HL-60/S4 treated with retinoic acid at 250 ng/mL for 4 days and 3 days (cell line): ENCODE measurements at regions not wholly inside any gene's neighbourhood (a gene's known extent, or its start where the extent isn't known, plus 50 kb on each side); places are given as distances from the start of the nearest gene placed in this dataset.
"Not testable (repeated sequence)": the region's sequence is repeated elsewhere in the genome, so short reads cannot be mapped to it uniquely, and the experiment has no call there.

Experiments
- in situ Hi-C: fragments of 300-500 bp; cut with MboI; formaldehyde crosslinking; loops from 2 replicates; pipeline ENCODE4 v1.7.0; 2022; ENCODE audit warnings: low sequenced_read_pairs

GRCh38 chr13:50537029-50537428 is 306.5 kb downstream of the DLEU7 start:
- in situ Hi-C loops = no loop called here

GRCh38 chr13:50539791-50540530 is 303.5 kb downstream of the DLEU7 start:
- in situ Hi-C loops = no loop called here

DNA sequence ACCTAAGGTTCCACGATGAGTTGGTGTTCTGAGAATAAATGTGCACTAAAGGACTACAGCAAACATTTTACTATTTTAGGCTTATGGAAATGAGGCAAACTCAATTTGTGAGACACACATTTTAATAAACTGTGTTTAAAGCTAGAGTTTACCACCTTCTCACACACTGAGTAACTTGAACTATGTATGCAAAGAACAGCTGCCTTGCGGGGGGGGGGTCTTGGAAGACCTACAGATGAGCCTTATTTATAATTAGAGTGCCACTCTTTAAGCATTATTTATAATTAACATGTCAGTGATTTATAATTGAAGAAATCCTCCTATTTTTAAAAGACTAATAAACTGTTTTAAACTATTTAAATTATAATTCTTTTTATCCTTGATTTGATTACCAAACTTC is 300.4 kb downstream of the DLEU7 start:
- in situ Hi-C loops = no loop called here

GRCh38 chr13:50543782-50544181 is 299.7 kb downstream of the DLEU7 start:
- in situ Hi-C loops = no loop called here

- in situ Hi-C loops = no loop called here
These were observed 299.3 kb downstream of the DLEU7 start for GRCh38 chr13:50544211-50544610.

DNA sequence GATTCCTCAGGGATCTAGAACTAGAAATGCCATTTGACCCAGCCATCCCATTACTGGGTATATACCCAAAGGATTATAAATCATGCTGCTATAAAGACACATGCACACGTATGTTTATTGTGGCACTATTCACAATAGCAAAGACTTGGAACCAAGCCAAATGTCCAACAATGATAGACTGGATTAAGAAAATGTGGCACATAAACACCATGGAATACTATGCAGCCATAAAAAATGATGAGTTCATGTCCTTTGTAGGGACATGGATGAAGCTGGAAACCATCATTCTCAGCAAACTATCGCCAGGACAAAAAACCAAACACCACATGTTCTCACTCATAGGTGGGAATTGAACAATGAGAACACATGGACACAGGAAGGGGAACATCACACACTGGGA is 296.3 kb downstream of the DLEU7 start:
- in situ Hi-C loops = not testable (repeated sequence)

DNA sequence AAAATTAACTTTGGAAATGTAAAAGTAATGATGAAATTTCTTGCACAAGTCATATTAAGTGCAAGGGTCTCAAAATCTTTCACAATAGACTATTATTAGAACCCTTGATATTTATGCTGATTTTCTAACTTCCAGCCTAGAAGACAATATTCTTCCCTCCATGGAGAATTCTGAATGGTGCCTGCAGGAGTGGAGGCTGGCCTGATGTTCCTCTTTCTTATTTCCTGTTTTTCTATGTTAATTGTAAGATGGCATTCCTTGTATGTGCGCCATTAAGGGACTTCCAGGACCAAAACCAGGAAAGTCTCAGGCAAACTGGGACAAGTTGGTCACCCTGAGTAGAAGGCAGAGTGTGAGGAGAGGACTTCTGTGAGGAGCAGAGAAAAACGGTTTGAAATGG is 294.9 kb downstream of the DLEU7 start:
- in situ Hi-C loops = no loop called here

DNA sequence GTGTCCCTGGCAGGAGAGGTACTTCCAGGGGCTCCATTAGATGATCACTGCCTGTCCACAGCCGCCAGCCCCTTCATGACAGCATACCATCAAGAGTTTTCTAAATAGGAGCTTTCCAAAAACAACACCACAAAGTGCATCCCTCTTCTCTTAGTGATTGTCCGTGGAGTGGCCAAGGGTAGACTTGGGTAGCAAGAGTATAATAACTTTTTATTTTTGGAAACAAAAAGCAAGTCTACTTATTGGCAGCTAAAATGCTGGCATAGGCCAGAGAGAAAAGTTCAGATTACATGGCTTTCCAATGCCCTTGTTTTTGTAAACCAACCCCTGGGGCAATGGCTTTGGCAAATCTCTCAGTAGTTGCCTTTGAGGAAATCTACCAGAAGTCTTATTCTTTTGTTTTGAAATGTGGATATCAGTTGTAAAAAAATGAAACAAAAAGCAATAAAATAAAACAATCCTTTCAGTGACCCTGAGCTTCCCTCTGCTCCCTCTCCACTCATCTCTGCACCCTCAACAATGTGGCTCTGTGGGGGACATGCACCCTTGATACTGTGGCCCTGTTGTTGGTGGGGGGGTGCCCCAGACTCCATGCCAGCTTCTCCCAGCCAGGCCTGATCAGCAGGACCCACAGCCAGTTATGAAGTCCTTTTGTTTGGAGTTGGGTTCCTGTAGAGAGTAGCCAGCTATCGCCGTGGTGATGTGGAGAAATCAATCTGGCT is 294.1 kb downstream of the DLEU7 start:
- in situ Hi-C loops = no loop called here

DNA sequence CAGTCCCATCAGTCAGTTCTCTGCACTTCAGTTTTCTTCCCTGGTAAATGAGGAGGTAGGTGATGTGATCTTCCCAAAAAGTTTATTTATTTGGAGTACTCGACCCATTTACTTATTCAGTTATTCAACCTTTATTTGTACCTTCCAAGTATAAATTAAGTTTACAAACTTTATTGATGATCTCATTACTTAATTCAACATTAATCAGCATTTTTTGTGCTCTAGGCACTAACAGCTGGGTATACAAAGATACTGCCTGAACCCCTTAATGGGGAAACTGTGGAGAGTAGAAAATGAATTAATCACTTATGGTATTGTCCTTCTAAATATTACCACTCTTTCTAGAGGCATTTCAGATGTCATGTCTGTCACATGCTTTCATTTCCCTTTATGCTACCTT is 293.3 kb downstream of the DLEU7 start:
- in situ Hi-C loops = no loop called here

GRCh38 chr13:50552424-50552966 is 291.0 kb downstream of the DLEU7 start:
- in situ Hi-C loops = no loop called here

DNA sequence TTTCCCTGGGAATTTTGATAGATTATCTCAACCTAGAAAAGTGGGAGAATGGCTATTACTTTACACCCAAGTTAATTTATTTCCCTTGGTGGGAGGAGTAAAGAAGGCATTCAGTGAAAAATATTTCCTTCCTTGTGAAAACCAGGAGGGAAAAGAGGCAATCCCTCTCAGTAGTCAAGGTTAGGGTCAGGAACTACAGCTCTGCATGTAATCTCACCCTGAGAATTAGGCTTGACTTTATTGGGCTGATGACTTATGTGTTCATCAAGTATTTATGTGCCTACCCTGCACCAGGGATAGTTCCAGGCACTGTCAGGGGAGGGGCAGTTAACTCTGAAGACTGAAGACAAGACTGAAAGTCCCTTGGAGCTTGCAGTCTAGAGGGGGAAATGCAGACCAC is 281.8 kb downstream of the DLEU7 start:
- in situ Hi-C loops = no loop called here

- in situ Hi-C loops = no loop called here
These were observed 276.8 kb downstream of the DLEU7 start for GRCh38 chr13:50566646-50567045.

GRCh38 chr13:50572129-50572528 is 271.4 kb downstream of the DLEU7 start:
- in situ Hi-C loops = no loop called here

GRCh38 chr13:50573066-50573465 is 270.4 kb downstream of the DLEU7 start:
- in situ Hi-C loops = no loop called here

DNA sequence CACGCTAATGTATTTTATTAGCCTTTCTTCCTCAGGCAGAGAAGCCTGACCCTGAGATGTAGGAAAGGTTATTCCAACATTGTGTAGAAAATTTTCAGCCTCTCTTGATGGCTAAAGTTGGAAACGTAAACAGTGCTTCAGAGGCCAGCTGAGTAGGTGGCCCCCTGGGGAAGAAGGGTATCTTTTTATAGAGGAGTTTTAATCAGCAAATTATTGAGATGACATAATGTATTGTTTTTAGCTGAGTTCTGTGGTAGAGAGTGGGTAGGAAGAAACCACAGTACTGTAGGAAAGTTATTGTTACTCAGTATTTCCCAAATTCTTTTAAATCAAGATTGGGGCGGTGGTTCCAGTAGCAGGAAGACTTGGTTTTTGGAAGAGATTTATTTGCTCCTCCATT is 268.8 kb downstream of the DLEU7 start:
- in situ Hi-C loops = no loop called here

GRCh38 chr13:50575138-50575537 is 268.4 kb downstream of the DLEU7 start:
- in situ Hi-C loops = no loop called here

GRCh38 chr13:50576156-50576555 is 267.3 kb downstream of the DLEU7 start:
- in situ Hi-C loops = no loop called here

DNA sequence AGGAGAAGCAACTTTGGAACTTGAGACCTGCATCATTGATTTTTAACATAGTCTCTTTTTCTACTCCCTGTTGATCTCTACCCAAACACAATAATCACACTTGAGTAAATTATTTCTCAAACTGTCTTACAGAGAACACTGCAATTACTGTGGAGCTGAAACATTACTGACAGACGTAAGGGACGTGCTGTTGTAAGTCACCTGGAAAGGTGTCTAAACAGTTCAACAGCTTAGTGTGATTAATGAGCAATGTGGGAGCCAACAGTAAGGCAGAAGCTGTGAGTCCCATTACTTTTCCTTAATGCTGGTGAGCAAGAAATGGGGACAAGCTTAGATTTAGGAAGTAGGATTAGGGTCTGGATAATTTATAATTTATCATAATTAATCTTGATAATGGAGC is 265.7 kb downstream of the DLEU7 start:
- in situ Hi-C loops = no loop called here

- in situ Hi-C loops = no loop called here
These were observed 262.7 kb downstream of the DLEU7 start for GRCh38 chr13:50580684-50581305.

DNA sequence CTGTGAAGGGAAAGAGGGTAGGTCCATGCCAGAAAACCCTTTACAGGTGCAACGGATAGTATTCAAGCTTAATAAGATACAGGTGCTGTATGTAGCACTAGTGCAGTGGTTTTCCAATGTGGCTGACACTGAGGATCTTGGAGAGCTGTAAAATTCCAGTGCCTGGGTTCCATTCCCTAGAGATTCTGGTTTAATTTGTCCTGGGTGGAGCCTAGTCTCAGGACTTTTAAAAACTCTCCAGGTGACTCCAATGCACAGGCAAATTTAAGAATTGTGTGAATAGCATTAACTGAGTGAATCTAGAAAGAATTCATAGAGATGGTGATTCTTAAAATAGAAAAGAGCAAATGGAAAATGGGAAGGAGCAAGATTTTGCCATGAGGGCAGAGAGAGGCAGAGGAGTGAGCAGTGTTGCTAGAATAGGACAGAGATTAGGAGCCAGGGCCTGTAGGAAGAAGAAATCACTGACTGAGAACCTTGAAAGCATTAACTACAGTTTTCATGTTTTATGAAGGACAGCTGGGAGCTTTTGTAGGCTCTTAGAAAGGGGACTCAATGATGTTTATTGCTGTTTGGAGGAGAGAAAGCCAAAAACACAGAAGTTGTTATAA is 261.8 kb downstream of the DLEU7 start:
- in situ Hi-C loops = no loop called here

DNA sequence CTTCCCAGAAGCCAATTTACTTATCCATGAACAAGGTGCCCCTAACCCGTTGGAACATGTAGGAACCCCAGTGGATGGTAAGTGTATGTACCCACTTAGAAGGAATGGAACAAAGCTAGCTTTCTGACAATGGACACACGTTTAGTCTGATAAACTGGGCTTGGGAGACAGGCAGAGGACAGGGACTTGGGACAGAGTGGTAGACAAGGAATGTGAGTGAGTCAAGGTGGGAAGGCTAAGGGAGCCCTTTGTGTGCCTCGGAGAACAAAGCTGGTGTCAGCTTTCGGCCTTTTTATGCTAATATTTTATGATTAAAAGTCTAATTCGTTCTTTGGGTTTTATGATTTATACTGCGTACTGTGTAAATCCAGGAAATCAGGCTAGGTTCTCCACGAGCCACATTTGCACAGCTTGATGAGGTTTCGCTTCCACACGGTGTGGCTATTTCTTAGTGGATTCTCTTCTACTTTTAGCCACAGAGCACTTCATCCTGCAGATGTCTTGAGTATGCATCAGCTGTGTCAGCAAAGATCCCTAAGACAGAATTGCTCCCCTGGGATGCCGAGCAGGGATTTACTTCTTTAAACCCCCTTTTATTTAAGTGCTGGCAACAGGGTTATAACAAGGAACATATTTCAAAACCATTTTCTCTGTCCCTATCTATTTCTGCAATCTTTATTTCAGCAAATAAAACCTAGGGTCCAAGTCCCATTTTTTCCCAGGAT is 258.5 kb downstream of the DLEU7 start:
- in situ Hi-C loops = no loop called here
